Tibial artery (tissue), 4 donors: ENCODE measurements at regions not wholly inside any gene's neighbourhood (a gene's known extent, or its start where the extent isn't known, plus 50 kb on each side); places are given as distances from the start of the nearest gene placed in this dataset.

Experiments
- DNase-seq, 2 donors: peaks; one replicate each; pipeline ENCODE4 v3.0.0-alpha.2; 2019
- H3K27ac ChIP-seq, 2 donors: fragments of 200-600 bp; sonication (generic) in 1 of 2; 1 replicate in 1 of 2; 2 replicates in 1 of 2; pipeline ENCODE4 v1.5.1; 2018 to 2019; ENCODE audit warnings: mild to moderate bottlenecking in 1 of 2
- H3K27me3 ChIP-seq, 2 donors: fragments of 200-600 bp; sonication (generic) in 1 of 2; one replicate each; pipeline versions ENCODE4 v1.5.1 to v1.6.0; 2016 to 2019
- H3K36me3 ChIP-seq, 3 donors: fragments of 200-600 bp; sonication (generic) in 2 of 3; one replicate each; pipeline ENCODE4 v1.5.1; 2016 to 2019; ENCODE audit warnings: mild to moderate bottlenecking in 2 of 3
- H3K4me1 ChIP-seq, 4 donors: fragments of 200-600 bp; sonication (generic) in 2 of 4; 1 replicate in 3 of 4; 2 replicates in 1 of 4; pipeline ENCODE4 v1.5.1; 2016 to 2019
- H3K4me3 ChIP-seq, 2 donors: fragments of 200-600 bp; sonication (generic) in 1 of 2; 1 replicate in 1 of 2; 2 replicates in 1 of 2; pipeline ENCODE4 v1.5.1; 2018 to 2019; ENCODE audit warnings: mild to moderate bottlenecking in 2 of 2
- H3K9me3 ChIP-seq, 3 donors: fragments of 200-600 bp; sonication (generic) in 1 of 3; one replicate each; pipeline ENCODE4 v1.5.1; 2016 to 2019
- CTCF ChIP-seq, 2 experiments: fragments of 200-600 bp in 1 of 2; fragments of 450-650 bp in 1 of 2; IDR thresholded peaks; one replicate each; pipeline ENCODE4 v1.5.1; 2017 to 2019; ENCODE audit warnings: antibody characterized with exemption in 2 of 2, mild to moderate bottlenecking in 1 of 2, moderate library complexity in 1 of 2
- intact Hi-C: fragments of 100-400 bp; cut with DNase I; formaldehyde crosslinking; loops from one replicate; pipeline ENCODE4 v1.15.0; 2023; ENCODE audit warnings: low total_unique reads

- Histone ChIP-seq H3K9me3 (no peaks in the 10 kb centered on the region), H3K27ac (no peak overlapping the region), H3K4me3 (no peak overlapping the region), H3K4me1 (no peaks in the 10 kb centered on the region), H3K36me3 (no peaks in the 10 kb centered on the region), H3K27me3 (no peaks in the 10 kb centered on the region)
- no peak for DNase-seq
- intact Hi-C loops, result no loop called here
- TF ChIP-seq CTCF (IDR thresholded peaks at IDR 0.05), result no peak
Observed at GRCh38 chr14:84071061-84071460, 1458.9 kb upstream of the FLRT2 start.

DNA sequence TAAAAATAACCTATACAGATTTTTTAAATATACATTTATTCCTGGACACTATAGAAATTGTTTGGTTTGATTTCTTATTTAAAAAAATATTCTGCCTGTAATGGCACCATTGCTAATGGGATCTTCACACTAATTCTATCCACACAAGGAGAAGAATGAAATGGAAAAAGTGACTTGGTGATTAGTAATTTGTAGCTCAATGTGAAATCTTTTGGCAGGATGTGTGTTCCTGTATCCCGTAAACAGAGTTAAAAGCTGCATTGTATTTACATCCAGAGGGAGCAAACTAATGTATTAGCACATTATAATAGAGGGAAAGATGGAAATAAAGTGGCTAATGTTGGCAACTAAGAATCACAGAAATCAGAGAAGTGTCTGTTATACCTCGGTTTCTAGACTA is 1455.3 kb upstream of the FLRT2 start:
- intact Hi-C loops, result no loop called here
- no peak overlapping the region for H3K27ac ChIP-seq
- no peaks in the 10 kb centered on the region for H3K4me1 ChIP-seq
- H3K4me3 ChIP-seq, result no peak overlapping the region
- no peaks in the 10 kb centered on the region for H3K9me3 ChIP-seq
- DNase-seq, result no peak
- no peak for TF ChIP-seq CTCF (IDR thresholded peaks at IDR 0.05)
- H3K27me3 ChIP-seq, result no peaks in the 10 kb centered on the region
- no peaks in the 10 kb centered on the region for H3K36me3 ChIP-seq

GRCh38 chr14:84080944-84081343 is 1449.0 kb upstream of the FLRT2 start:
- Histone ChIP-seq H3K27me3 (no peaks in the 10 kb centered on the region), H3K9me3 (no peaks in the 10 kb centered on the region), H3K4me1 (peaks cover 0 to 29% (median 6%) of the 10 kb centered on the region in 4 donors), H3K4me3 (no peak overlapping the region), H3K36me3 (no peaks in the 10 kb centered on the region), H3K27ac (no peak overlapping the region)
- no peak for TF ChIP-seq CTCF (IDR thresholded peaks at IDR 0.05)
- no peak for DNase-seq
- intact Hi-C loops, result no loop called here

DNA sequence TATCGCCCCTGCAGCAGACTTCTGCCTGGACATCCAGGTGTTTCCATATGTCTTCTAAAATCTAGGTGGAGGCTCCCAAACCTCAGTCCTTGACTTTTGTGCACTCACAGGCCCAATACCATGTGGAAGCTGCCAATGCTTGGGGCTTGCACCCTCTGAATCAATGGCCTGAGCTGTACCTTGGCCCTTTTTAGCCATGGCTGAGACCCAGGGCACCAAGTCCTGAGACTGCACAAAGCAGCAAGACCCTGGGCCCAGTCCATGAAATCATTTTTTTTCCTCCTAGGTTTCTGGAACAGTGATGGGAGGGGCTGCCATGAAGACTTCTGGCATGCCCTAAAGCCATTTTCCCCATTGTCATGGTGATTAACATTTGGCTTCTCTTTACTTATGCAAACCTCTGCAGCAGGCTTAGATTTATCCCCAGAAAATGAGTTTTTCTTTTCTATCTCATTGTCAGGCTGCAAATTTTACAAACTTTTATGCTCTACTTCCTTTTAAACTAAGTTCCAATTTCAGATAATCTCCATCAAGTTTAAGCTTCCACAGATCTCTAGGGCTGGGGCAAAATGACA is 1445.8 kb upstream of the FLRT2 start:
- no peaks in the 10 kb centered on the region for H3K36me3 ChIP-seq
- no peaks in the 10 kb centered on the region for H3K27me3 ChIP-seq
- TF ChIP-seq CTCF (IDR thresholded peaks at IDR 0.05), result no peak
- DNase-seq, result no peak
- H3K27ac ChIP-seq, result peak overlapping the region; percentile 49 to 50
- intact Hi-C loops, result no loop called here
- H3K9me3 ChIP-seq, result no peaks in the 10 kb centered on the region
- H3K4me1 ChIP-seq, result peaks cover 0 to 57% (median 16%) of the 10 kb centered on the region in 4 donors
- no peak overlapping the region for H3K4me3 ChIP-seq

GRCh38 chr14:84085493-84085892 is 1444.5 kb upstream of the FLRT2 start:
- H3K27ac ChIP-seq, result peak overlapping the region; percentile 51 to 52
- H3K27me3 ChIP-seq, result no peaks in the 10 kb centered on the region
- intact Hi-C loops, result no loop called here
- no peaks in the 10 kb centered on the region for H3K9me3 ChIP-seq
- H3K36me3 ChIP-seq, result no peaks in the 10 kb centered on the region
- H3K4me1 ChIP-seq, result peaks cover 0 to 61% (median 18%) of the 10 kb centered on the region in 4 donors
- no peak for DNase-seq
- TF ChIP-seq CTCF (IDR thresholded peaks at IDR 0.05), result no peak
- H3K4me3 ChIP-seq, result no peak overlapping the region

GRCh38 chr14:84086714-84087113 is 1443.2 kb upstream of the FLRT2 start:
- intact Hi-C loops, result no loop called here

More at GRCh38 chr14:84086714-84087113, 1443.2 kb upstream of the FLRT2 start:
- Histone ChIP-seq H3K27ac (peak overlapping the region; percentile 29 to 51), H3K27me3 (no peaks in the 10 kb centered on the region), H3K36me3 (no peaks in the 10 kb centered on the region), H3K4me1 (peaks cover 0 to 72% (median 25%) of the 10 kb centered on the region in 4 donors), H3K9me3 (no peaks in the 10 kb centered on the region), H3K4me3 (no peak overlapping the region)
- DNase-seq, result no peak
- no peak for TF ChIP-seq CTCF (IDR thresholded peaks at IDR 0.05)
